DMS79 (cell line): ENCODE measurements at regions not wholly inside any gene's neighbourhood (a gene's known extent, or its start where the extent isn't known, plus 50 kb on each side); places are given as distances from the start of the nearest gene placed in this dataset.

Experiments
- DNase-seq: peaks from one replicate; lab custom pipeline; 2025; lab: John Stamatoyannopoulos, UW

DNA sequence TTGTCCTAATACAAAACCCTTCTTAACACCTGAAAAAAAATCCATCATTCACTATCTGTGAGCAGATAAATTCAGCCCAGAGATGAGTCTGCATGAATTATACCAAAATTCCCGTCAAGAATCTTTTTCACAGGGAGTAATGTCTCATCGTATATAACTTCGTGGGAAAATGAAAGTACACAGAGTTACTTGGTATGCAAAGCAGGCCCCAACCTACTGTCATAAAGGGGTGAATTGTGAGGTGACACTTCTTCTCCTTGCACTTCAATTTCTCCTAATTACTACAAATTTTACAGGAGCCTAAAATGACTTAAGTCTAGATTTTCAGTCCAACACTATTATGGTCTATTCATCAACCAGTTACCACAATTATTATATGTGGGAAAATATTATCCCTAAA is 84.6 kb upstream of the CDH20 start:
- no peak for DNase-seq

DNA sequence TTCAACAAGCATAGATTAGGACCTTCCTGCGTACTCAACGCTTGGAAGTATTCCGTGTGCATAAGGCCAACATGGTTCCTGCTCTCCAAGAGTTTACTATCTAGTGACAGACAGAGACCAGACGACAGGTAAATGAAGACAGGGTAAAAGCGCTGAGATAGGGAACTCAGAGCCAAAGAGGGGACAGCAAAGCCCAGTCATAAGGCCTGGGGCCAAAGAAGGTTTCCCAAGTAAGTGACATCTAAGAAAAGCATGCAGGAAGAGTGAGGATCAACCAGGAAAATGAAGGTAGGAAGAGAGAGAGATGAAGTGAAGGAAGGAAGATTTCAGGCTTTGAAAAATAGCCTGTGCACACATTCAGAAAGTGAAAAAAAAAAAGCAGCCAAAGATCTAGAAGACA is 76.9 kb upstream of the CDH20 start:
- DNase-seq: no peak

DNA sequence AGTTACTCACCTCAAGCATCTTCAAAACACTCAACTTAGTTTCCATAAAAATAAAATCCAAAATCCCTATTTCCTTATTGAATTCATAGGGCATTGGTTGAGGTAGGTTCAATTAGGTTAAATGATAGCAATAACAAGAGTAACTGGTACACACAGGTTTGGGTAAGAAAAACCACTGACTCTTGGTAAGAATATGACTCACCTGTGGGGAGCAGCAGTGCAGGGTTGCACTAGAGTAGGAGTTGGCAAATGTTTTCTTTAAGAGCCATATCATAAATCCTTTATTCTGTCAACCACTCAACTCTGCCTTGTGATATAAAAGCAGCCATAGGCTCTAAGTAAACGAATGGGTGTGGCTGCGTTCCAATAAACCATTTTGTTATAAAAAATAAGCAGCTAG is 71.4 kb upstream of the CDH20 start:
- DNase-seq: no peak

DNA sequence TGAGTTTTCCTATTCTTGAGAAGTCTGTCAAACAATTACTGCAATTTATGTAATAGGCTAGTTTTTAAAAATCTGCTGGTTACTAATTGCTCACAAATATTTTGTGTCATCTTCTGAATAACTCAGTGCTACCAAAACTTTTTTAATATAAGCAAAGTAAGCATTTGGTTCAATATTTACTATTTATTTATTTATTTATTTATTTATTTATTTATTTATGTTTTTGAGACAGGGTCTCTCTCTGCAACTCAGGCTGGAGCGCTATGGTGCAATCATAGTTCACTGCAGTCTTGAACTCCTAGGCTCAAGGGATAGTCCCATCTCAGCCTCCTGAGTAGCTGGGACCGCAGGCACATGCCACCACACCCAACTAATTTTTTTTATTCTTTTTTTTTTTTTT is 60.4 kb upstream of the CDH20 start:
- DNase-seq: no peak

DNA sequence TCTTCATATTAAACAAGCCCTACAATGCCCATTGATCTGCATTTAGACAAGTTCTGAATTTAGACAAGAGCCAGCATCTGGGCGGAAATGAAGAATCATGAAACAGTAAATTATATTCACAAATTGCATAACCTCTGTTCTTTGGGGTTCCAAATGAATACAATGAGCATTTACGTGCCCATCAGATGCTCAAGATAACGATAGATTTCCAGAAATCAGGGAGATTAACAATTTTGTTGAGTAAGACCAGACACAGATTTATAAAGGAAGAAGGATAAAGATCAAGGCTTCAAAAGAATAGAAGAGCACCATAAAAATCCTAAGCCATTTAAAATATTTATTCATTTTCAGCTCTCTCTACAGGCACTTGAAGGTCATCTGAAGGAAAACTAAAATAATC is 59.7 kb upstream of the CDH20 start:
- DNase-seq: no peak

DNA sequence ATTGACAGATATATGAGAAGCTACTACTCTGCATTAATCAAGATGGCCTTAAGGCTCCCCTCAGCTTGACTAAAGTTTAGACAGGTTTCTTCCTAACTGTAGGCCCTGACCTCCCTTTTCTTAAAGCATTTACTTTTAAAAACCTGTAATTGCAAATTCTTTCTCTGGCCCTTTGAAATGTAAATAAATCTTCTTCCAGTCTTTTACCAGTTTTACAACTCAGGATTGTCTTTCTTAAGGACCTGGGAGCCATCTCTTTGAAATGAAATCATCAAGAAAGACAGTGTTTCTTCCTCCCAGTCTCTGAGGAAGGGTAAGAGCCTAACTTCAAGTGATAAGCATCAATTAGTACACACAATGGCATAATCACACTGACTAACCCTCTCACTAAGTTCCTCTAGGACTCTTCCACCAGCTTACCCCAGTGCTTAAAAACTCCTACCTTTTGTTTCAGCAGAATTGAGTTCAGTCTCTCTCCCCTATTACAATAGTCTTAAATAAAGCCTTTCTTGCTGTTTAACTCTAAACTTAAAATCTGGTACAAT is 58.7 kb upstream of the CDH20 start:
- DNase-seq: no peak

DNA sequence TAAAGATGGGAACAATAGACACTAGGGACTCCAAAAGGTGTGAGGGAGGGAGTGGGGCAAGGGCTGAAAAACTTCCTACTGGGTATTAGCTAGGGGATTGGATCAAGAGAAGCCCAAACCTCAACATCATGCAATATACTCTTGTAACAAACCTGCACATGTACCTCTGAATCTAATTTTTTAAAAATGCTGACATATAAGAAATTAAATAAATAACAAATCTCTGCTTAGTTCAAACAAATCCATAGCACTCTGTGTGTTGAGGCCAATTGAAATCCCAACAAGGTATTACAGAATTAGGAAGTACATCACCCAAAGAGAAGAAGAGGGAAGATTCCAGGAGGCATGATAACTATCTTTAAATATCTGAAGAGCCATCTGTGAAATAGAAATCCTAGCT is 55.4 kb upstream of the CDH20 start:
- DNase-seq: no peak

DNA sequence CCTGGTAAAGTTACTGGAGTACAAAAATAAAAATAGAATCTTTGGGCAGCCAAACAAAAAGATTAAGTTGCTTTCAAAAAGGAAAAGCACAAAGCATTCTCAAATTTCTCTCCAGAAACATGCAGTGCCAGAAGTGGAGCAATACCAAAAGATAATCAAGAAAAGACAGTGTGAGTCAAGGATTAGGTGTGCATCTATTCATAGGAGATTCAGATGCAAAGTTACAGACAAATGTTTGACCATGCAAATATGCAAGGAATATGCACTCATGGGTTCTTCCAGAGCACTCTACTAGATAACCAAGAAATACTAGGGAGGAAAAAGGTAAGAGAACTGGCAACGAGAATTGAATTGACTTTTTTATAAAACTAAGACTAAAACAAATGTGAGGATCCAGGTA is 51.8 kb upstream of the CDH20 start:
- DNase-seq: no peak

DNA sequence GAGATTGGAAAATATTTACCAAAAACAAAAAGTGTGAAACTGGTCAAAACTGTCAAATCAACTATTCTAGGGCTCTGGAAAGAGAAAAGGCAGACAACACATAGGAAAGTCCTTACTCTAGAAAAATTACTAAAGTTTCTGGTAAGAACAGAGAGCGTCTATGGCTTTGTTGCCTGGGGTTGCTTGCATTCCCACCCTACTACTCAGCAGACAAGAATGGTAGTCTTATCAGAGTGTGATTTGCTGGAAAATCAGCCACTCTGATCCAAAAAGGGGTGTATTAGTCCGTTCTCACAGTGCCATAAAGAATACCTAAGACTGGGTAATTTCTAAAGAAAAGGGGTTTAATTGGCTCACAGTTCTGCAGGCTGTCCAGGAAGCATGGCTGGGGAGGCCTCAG is 50.3 kb upstream of the CDH20 start:
- DNase-seq: no peak
